HepG2 (cell line): ENCODE measurements at regions not wholly inside any gene's neighbourhood (a gene's known extent, or its start where the extent isn't known, plus 50 kb on each side); places are given as distances from the start of the nearest gene placed in this dataset.

Experiments used
- ATAC-seq: fragments of 200-7000 bp; cut with Tn5 transposase; 3 replicates; pipeline ENCODE4 v1.9.1; 2020; ENCODE audit warnings: mild to moderate bottlenecking, moderate library complexity
- BruUV-seq: library from RNA; stranded (reverse); fragments of 400-500 nt; replicated peaks from 2 replicates; lab custom pipeline; 2021; lab: Mats Ljungman, UMichigan
- CTCF ChIA-PET: fragments of 300-600 bp; formaldehyde crosslinking; extraction: SDS; loops from one replicate; lab custom pipeline; 2021; ENCODE audit warnings: low total read pairs, inconsistent platforms, low intra/inter-chr PET ratio; lab: Yijun Ruan, JAX
- POLR2A ChIA-PET: fragments of 350-600 bp; sonication (Branson Sonifier 250); formaldehyde crosslinking; loops from one replicate; lab custom pipeline; 2020; ENCODE audit warnings: antibody characterized with exemption, inconsistent platforms; lab: Yijun Ruan, JAX
- DNase-seq: peaks from one replicate; pipeline ENCODE4 v3.0.0-alpha.2; 2015; ENCODE audit warnings: low spot score
- FAIRE-seq: peaks from 3 replicates; lab custom pipeline; 2011; peaks lifted over from hg19 to GRCh38; lab: Jason Lieb, UNC
- H2AFZ ChIP-seq: one replicate; pipeline ENCODE4 v1.6.1; 2011; ENCODE audit warnings: low read length, inconsistent platforms
- H3K27ac ChIP-seq: fragments of 300-600 bp; 3 replicates; pipeline ENCODE4 v1.8.0; 2011; ENCODE audit warnings: mixed run types, mild to moderate bottlenecking, mixed read lengths, low read length, inconsistent platforms; ENCODE audit not compliant: insufficient read depth; ENCODE audit errors: extremely low read length
- H3K27me3 ChIP-seq, 2 experiments: fragments of 200-600 bp in 1 of 2; 2 replicates in 1 of 2; 3 replicates in 1 of 2; pipeline versions ENCODE4 v1.6.0 to v1.8.0; 2011; ENCODE audit warnings: low read length in 2 of 2, mild to moderate bottlenecking in 2 of 2, moderate library complexity in 2 of 2, inconsistent platforms in 1 of 2; ENCODE audit not compliant: insufficient read depth in 2 of 2, control insufficient read depth in 1 of 2
- H3K36me3 ChIP-seq, 2 experiments: fragments of 200-600 bp in 1 of 2; replicated peaks in 1 of 2; 2 replicates in 1 of 2; 3 replicates in 1 of 2; pipeline versions ENCODE4 v1.5.1 to v1.8.0; 2011; ENCODE audit warnings: low read length in 2 of 2, inconsistent platforms in 1 of 2; ENCODE audit not compliant: insufficient read depth in 2 of 2, control insufficient read depth in 1 of 2
- H3K4me1 ChIP-seq: 2 replicates; pipeline ENCODE4 v1.5.1; 2012; ENCODE audit warnings: low read length, inconsistent platforms; ENCODE audit not compliant: insufficient read depth
- H3K4me2 ChIP-seq: 2 replicates; pipeline ENCODE4 v1.6.0; 2011; ENCODE audit warnings: low read depth, low read length, inconsistent platforms
- H3K4me3 ChIP-seq, 3 experiments: fragments of 200-600 bp in 1 of 3; sonication (generic), shearing (Covaris generic) in 1 of 3; replicated peaks in 1 of 3; 2 replicates each; pipeline ENCODE4 v1.5.1; 2011 to 2016; ENCODE audit warnings: low read length in 3 of 3, inconsistent platforms in 2 of 3, low read depth in 2 of 3, mild to moderate bottlenecking in 2 of 3, control low read depth in 1 of 3, mixed read lengths in 1 of 3; ENCODE audit not compliant: insufficient read depth in 1 of 3
- H3K79me2 ChIP-seq: one replicate; pipeline ENCODE4 v1.6.1; 2011; ENCODE audit warnings: low read length, inconsistent platforms; ENCODE audit not compliant: insufficient read depth
- H3K9ac ChIP-seq: 2 replicates; pipeline ENCODE4 v1.6.0; 2011; ENCODE audit warnings: mild to moderate bottlenecking, low read depth, low read length, inconsistent platforms; ENCODE audit not compliant: insufficient read depth
- H3K9me3 ChIP-seq: 2 replicates; pipeline ENCODE4 v1.5.1; 2012; ENCODE audit warnings: mild to moderate bottlenecking, low read length
- H4K20me1 ChIP-seq: 2 replicates; pipeline ENCODE4 v1.6.0; 2011; ENCODE audit warnings: inconsistent platforms, mild to moderate bottlenecking, low read length, moderate library complexity; ENCODE audit not compliant: insufficient read depth
- DNMT1 ChIP-seq: sonication (generic); formaldehyde crosslinking; IDR thresholded peaks from 2 replicates; pipeline ENCODE4 v1.5.1; 2020; ENCODE audit warnings: mild to moderate bottlenecking, missing genetic modification reagents
- JDP2 ChIP-seq: sonication (generic); formaldehyde crosslinking; IDR thresholded peaks from 2 replicates; pipeline ENCODE4 v1.8.1; 2022; ENCODE audit warnings: missing genetic modification reagents, borderline replicate concordance
- KDM6A ChIP-seq: IDR thresholded peaks from 2 replicates; pipeline ENCODE4 v1.6.1; 2016; ENCODE audit warnings: low read depth
- SMAD9 ChIP-seq: sonication (generic); formaldehyde crosslinking; IDR thresholded peaks from 2 replicates; pipeline ENCODE4 v1.5.1; 2020; ENCODE audit warnings: mild to moderate bottlenecking, missing genetic modification reagents
- SOX5 ChIP-seq: IDR thresholded peaks from 2 replicates; pipeline ENCODE4 v1.6.1; 2016; ENCODE audit warnings: borderline replicate concordance
- SRSF9 ChIP-seq: fragments of 200-400 bp; formaldehyde crosslinking; IDR thresholded peaks from 2 replicates; pipeline ENCODE4 v1.6.1; 2018; ENCODE audit warnings: borderline replicate concordance, mild to moderate bottlenecking, low read depth, low read length; ENCODE audit not compliant: insufficient read depth, poor library complexity, severe bottlenecking
- SRY ChIP-seq: sonication (generic); formaldehyde crosslinking; IDR thresholded peaks from 2 replicates; pipeline ENCODE4 v1.8.0; 2022; ENCODE audit warnings: mild to moderate bottlenecking, missing genetic modification reagents
- TP53 ChIP-seq: sonication (generic); formaldehyde crosslinking; conservative IDR thresholded peaks from 2 replicates; pipeline ENCODE4 v1.4.0; 2020; ENCODE audit warnings: missing genetic modification reagents
- ZFP36L2 ChIP-seq: sonication (generic); formaldehyde crosslinking; IDR thresholded peaks from 2 replicates; pipeline ENCODE4 v1.4.0; 2020; ENCODE audit warnings: missing genetic modification reagents
- ZNF549 ChIP-seq: sonication (generic); formaldehyde crosslinking; IDR thresholded peaks from 2 replicates; pipeline ENCODE4 v1.5.0; 2020; ENCODE audit warnings: missing genetic modification reagents
- ZNF557 ChIP-seq: sonication (generic); formaldehyde crosslinking; IDR thresholded peaks from 2 replicates; pipeline ENCODE4 v1.4.0; 2020; ENCODE audit warnings: missing genetic modification reagents
- ZNF572 ChIP-seq: sonication (generic); formaldehyde crosslinking; IDR thresholded peaks from 2 replicates; pipeline ENCODE4 v1.5.1; 2020; ENCODE audit warnings: mild to moderate bottlenecking, missing genetic modification reagents
- ZNF614 ChIP-seq: IDR thresholded peaks from 2 replicates; pipeline ENCODE4 v1.6.1; 2018; ENCODE audit warnings: missing biosample characterization, missing genetic modification reagents, inconsistent platforms, borderline replicate concordance
- ZNF777 ChIP-seq: sonication (generic); formaldehyde crosslinking; IDR thresholded peaks from 2 replicates; pipeline ENCODE4 v1.4.0; 2020; ENCODE audit warnings: missing genetic modification reagents
- WGBS: methylation state at CpG from one replicate; pipeline ENCODE4 v1.1.6; 2017; ENCODE audit warnings: low lambda C conversion rate; 5-methylcytosine and 5-hydroxymethylcytosine counted together
- in situ Hi-C: cut with HindIII; loops from 2 replicates; pipeline ENCODE4 v1.10.0; 2017; ENCODE audit warnings: low pct_unique_long_range_greater_than_20kb; ENCODE audit not compliant: extremely low pct_ligation_motif_present
- intact Hi-C: fragments of 100-400 bp; cut with micrococcal nuclease; formaldehyde crosslinking; loops from one replicate; pipeline ENCODE4 v1.10.0; 2022; ENCODE audit not compliant: unreplicated experiment
- TF ChIP-seq, protein P1 (sequence below): IDR thresholded peaks from 2 replicates; pipeline ENCODE4 v1.6.1; 2016; ENCODE audit warnings: mild to moderate bottlenecking
- TF ChIP-seq, protein P2 (sequence below): sonication (generic); formaldehyde crosslinking; IDR thresholded peaks from 2 replicates; pipeline ENCODE4 v1.4.0; 2020; ENCODE audit warnings: missing genetic modification reagents, mild to moderate bottlenecking, borderline replicate concordance
- TF ChIP-seq, protein P3 (sequence below): sonication (generic); formaldehyde crosslinking; IDR thresholded peaks from 2 replicates; pipeline ENCODE4 v1.4.0; 2020; ENCODE audit warnings: missing genetic modification reagents, borderline replicate concordance
- TF ChIP-seq, protein P4 (sequence below): sonication (generic); formaldehyde crosslinking; IDR thresholded peaks from 2 replicates; pipeline ENCODE4 v1.9.0; 2022; ENCODE audit warnings: low read depth, missing genetic modification reagents

DNA sequence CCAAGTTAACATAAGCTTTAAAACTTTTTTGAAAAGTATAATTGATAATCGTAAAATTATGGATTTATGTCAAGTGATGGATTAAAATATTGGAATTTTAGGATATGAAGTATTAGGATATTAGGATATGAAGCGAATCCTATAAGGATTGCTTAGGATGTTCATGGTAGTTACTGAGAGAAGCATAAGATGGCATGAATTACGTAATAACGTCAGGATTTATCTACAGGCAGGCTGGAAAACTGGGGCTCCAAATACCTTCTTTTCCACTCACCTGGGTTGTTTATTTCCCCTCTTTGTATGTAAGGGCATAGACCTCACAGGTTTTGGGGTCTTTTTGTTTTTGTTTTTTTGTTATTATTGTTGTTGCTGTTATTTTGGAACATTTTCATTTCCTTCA is 65.2 kb upstream of the TMEM33 start:
- Histone ChIP-seq H3K27me3 (peaks cover 2 to 49% of the 10 kb centered on the region in 2 experiments), H4K20me1 (no peaks in the 10 kb centered on the region), H3K36me3 (no peaks in the 10 kb centered on the region), H3K79me2 (no peaks in the 10 kb centered on the region), H3K9me3 (no peaks in the 10 kb centered on the region), H3K4me2 (no peak overlapping the region), H3K9ac (no peak overlapping the region), H3K27ac (no peak overlapping the region), H3K4me1 (no peaks in the 10 kb centered on the region), H2AFZ (no peak overlapping the region), H3K4me3 (no peak overlapping the region)
- TF ChIP-seq SRY (CRISPR knock-in tag) (no peak), ZNF572 (CRISPR knock-in tag) (no peak), ZNF557 (CRISPR knock-in tag) (no peak), ZNF614 (CRISPR knock-in tag) (no peak), ZFP36L2 (no peak), ZNF777 (CRISPR knock-in tag) (no peak), DNMT1 (CRISPR knock-in tag) (no peak), SRSF9 (no peak), JDP2 (no peak), SOX5 (CRISPR knock-in tag) (no peak), KDM6A (CRISPR knock-in tag) (no peak), ZNF549 (CRISPR knock-in tag) (no peak), SMAD9 (CRISPR knock-in tag) (no peak), TP53 (CRISPR knock-in tag) (no peak)
- TF ChIP-seq, protein P1, sequence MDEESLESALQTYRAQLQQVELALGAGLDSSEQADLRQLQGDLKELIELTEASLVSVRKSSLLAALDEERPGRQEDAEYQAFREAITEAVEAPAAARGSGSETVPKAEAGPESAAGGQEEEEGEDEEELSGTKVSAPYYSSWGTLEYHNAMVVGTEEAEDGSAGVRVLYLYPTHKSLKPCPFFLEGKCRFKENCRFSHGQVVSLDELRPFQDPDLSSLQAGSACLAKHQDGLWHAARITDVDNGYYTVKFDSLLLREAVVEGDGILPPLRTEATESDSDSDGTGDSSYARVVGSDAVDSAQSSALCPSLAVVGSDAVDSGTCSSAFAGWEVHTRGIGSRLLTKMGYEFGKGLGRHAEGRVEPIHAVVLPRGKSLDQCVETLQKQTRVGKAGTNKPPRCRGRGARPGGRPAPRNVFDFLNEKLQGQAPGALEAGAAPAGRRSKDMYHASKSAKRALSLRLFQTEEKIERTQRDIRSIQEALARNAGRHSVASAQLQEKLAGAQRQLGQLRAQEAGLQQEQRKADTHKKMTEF (CRISPR knock-in tag): no peak
- TF ChIP-seq, protein P2, sequence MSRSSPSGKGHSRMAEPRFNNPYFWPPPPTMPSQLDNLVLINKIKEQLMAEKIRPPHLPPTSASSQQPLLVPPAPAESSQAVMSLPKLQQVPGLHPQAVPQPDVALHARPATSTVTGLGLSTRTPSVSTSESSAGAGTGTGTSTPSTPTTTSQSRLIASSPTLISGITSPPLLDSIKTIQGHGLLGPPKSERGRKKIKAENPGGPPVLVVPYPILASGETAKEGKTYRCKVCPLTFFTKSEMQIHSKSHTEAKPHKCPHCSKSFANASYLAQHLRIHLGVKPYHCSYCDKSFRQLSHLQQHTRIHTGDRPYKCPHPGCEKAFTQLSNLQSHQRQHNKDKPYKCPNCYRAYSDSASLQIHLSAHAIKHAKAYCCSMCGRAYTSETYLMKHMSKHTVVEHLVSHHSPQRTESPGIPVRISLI (CRISPR knock-in tag): no peak
- TF ChIP-seq, protein P3, sequence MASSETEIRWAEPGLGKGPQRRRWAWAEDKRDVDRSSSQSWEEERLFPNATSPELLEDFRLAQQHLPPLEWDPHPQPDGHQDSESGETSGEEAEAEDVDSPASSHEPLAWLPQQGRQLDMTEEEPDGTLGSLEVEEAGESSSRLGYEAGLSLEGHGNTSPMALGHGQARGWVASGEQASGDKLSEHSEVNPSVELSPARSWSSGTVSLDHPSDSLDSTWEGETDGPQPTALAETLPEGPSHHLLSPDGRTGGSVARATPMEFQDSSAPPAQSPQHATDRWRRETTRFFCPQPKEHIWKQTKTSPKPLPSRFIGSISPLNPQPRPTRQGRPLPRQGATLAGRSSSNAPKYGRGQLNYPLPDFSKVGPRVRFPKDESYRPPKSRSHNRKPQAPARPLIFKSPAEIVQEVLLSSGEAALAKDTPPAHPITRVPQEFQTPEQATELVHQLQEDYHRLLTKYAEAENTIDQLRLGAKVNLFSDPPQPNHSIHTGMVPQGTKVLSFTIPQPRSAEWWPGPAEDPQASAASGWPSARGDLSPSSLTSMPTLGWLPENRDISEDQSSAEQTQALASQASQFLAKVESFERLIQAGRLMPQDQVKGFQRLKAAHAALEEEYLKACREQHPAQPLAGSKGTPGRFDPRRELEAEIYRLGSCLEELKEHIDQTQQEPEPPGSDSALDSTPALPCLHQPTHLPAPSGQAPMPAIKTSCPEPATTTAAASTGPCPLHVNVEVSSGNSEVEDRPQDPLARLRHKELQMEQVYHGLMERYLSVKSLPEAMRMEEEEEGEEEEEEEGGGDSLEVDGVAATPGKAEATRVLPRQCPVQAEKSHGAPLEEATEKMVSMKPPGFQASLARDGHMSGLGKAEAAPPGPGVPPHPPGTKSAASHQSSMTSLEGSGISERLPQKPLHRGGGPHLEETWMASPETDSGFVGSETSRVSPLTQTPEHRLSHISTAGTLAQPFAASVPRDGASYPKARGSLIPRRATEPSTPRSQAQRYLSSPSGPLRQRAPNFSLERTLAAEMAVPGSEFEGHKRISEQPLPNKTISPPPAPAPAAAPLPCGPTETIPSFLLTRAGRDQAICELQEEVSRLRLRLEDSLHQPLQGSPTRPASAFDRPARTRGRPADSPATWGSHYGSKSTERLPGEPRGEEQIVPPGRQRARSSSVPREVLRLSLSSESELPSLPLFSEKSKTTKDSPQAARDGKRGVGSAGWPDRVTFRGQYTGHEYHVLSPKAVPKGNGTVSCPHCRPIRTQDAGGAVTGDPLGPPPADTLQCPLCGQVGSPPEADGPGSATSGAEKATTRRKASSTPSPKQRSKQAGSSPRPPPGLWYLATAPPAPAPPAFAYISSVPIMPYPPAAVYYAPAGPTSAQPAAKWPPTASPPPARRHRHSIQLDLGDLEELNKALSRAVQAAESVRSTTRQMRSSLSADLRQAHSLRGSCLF (CRISPR knock-in tag): no peak
- TF ChIP-seq, protein P4, sequence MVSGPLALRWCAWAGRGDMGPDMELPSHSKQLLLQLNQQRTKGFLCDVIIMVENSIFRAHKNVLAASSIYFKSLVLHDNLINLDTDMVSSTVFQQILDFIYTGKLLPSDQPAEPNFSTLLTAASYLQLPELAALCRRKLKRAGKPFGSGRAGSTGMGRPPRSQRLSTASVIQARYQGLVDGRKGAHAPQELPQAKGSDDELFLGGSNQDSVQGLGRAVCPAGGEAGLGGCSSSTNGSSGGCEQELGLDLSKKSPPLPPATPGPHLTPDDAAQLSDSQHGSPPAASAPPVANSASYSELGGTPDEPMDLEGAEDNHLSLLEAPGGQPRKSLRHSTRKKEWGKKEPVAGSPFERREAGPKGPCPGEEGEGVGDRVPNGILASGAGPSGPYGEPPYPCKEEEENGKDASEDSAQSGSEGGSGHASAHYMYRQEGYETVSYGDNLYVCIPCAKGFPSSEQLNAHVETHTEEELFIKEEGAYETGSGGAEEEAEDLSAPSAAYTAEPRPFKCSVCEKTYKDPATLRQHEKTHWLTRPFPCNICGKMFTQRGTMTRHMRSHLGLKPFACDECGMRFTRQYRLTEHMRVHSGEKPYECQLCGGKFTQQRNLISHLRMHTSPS (CRISPR knock-in tag): no peak
- no TSS peak for BruUV-seq
- WGBS: 16% methylated on average over 4 of the region's 4 CpGs
- DNase-seq (no peak), FAIRE-seq (no peak), ATAC-seq (no peak)
- POLR2A ChIA-PET: no interaction called here
- in situ Hi-C loops (no loop called here), intact Hi-C loops (no loop called here)
- CTCF ChIA-PET: no interaction called here
